HG03066 (cell line): ENCODE measurements at regions not wholly inside any gene's neighbourhood (a gene's known extent, or its start where the extent isn't known, plus 50 kb on each side); places are given as distances from the start of the nearest gene placed in this dataset.
A peak's percentile ranks its signal among the peaks of the same experiment; 100 is the strongest.

ENCODE experiments used
- ATAC-seq: cut with Tn5 transposase; IDR thresholded peaks from one replicate; pipeline ENCODE4 v1.9.1; 2021; ENCODE audit warnings: low read depth; ENCODE audit not compliant: unreplicated experiment

- no peak for ATAC-seq
Measured at GRCh38 chr7:21300692-21301091, 127.2 kb upstream of the SP4 start.

GRCh38 chr7:21304808-21305375, 123.0 kb upstream of the SP4 start:
- ATAC-seq, result no peak

- no peak for ATAC-seq
Measured at GRCh38 chr7:21305455-21306235, 122.2 kb upstream of the SP4 start.

- no peak for ATAC-seq
Measured at GRCh38 chr7:21314954-21315353, 112.9 kb upstream of the SP4 start.

- no peak for ATAC-seq
Measured at GRCh38 chr7:21317966-21318915, 109.6 kb upstream of the SP4 start.

GRCh38 chr7:21318916-21319270, 109.0 kb upstream of the SP4 start:
- no peak for ATAC-seq

- no peak for ATAC-seq
Measured at GRCh38 chr7:21326241-21326640, 101.6 kb upstream of the SP4 start.

- ATAC-seq, result no peak
Measured at GRCh38 chr7:21326921-21327320, 101.0 kb upstream of the SP4 start.

GRCh38 chr7:21327422-21328409, 100.2 kb upstream of the SP4 start:
- no peak for ATAC-seq

- no peak for ATAC-seq
Measured at GRCh38 chr7:21330462-21331178, 97.3 kb upstream of the SP4 start.

GRCh38 chr7:21334906-21335305, 93.0 kb upstream of the SP4 start:
- no peak for ATAC-seq

- no peak for ATAC-seq
Measured at GRCh38 chr7:21336743-21337142, 91.1 kb upstream of the SP4 start.

GRCh38 chr7:21338728-21339164, 89.1 kb upstream of the SP4 start:
- ATAC-seq, result no peak

- ATAC-seq, result peak; percentile 9
Measured at GRCh38 chr7:21344900-21345299, 83.0 kb upstream of the SP4 start.

- ATAC-seq, result peak; percentile 71
Measured at GRCh38 chr7:21345361-21345760, 82.5 kb upstream of the SP4 start.

GRCh38 chr7:21346297-21346696, 81.6 kb upstream of the SP4 start:
- ATAC-seq, result no peak

GRCh38 chr7:21352540-21353387, 75.1 kb upstream of the SP4 start:
- peak; percentile 81 for ATAC-seq

GRCh38 chr7:21353388-21353780, 74.5 kb upstream of the SP4 start:
- no peak for ATAC-seq

- no peak for ATAC-seq
Measured at GRCh38 chr7:21354284-21354683, 73.6 kb upstream of the SP4 start.
